Gastrocnemius medialis (tissue), 4 donors: ENCODE measurements at regions not wholly inside any gene's neighbourhood (a gene's known extent, or its start where the extent isn't known, plus 50 kb on each side); places are given as distances from the start of the nearest gene placed in this dataset.

Experiments used
- ATAC-seq, 2 donors: fragments of 150-250 bp; one replicate each; pipeline ENCODE4 v1.9.1; 2016
- DNase-seq, 2 donors: peaks; one replicate each; pipeline ENCODE4 v3.0.0-alpha.2; 2019
- H3K27ac ChIP-seq, 4 donors: fragments of 200-600 bp; sonication (generic); 1 replicate in 1 of 4; 2 replicates in 3 of 4; pipeline ENCODE4 v1.5.1; 2016 to 2018; ENCODE audit warnings: mild to moderate bottlenecking in 2 of 4, moderate library complexity in 1 of 4
- H3K27me3 ChIP-seq, 3 donors: fragments of 200-600 bp; sonication (generic) in 2 of 3; 1 replicate in 1 of 3; 2 replicates in 2 of 3; pipeline versions ENCODE4 v1.5.1 to v1.6.0; 2016 to 2019; ENCODE audit warnings: mild to moderate bottlenecking in 1 of 3, moderate library complexity in 1 of 3
- H3K36me3 ChIP-seq, 2 donors: fragments of 200-600 bp; sonication (generic) in 1 of 2; one replicate each; pipeline ENCODE4 v1.5.1; 2017 to 2018
- H3K4me1 ChIP-seq, 2 donors: fragments of 200-600 bp; sonication (generic) in 1 of 2; one replicate each; pipeline ENCODE4 v1.5.1; 2016 to 2017; ENCODE audit warnings: mild to moderate bottlenecking in 2 of 2
- H3K4me3 ChIP-seq, 4 donors: fragments of 200-600 bp; sonication (generic) in 3 of 4; 1 replicate in 1 of 4; 2 replicates in 3 of 4; pipeline ENCODE4 v1.5.1; 2016 to 2019; ENCODE audit warnings: mild to moderate bottlenecking in 2 of 4
- H3K9me3 ChIP-seq, 3 donors: fragments of 200-600 bp; sonication (generic) in 2 of 3; 1 replicate in 1 of 3; 2 replicates in 2 of 3; pipeline ENCODE4 v1.5.1; 2016 to 2019
- CTCF ChIP-seq, 5 experiments: fragments of 450-650 bp in 3 of 5; fragments of 200-600 bp in 2 of 5; sonication (generic) in 2 of 5; IDR thresholded peaks in 4 of 5; conservative IDR thresholded peaks in 1 of 5; 1 replicate in 4 of 5; 2 replicates in 1 of 5; pipeline ENCODE4 v1.5.1; 2016 to 2019; ENCODE audit warnings: antibody characterized with exemption in 5 of 5, mild to moderate bottlenecking in 3 of 5, moderate library complexity in 3 of 5
- POLR2A ChIP-seq, 2 donors: fragments of 450-650 bp; IDR thresholded peaks; one replicate each; pipeline ENCODE4 v1.6.1; 2017; ENCODE audit warnings: antibody characterized with exemption in 2 of 2, mild to moderate bottlenecking in 2 of 2, moderate library complexity in 2 of 2
- in situ Hi-C, 4 donors: fragments of 200-750 bp; cut with MboI; loops; one replicate each; pipeline versions ENCODE4 v1.15.0 to v1.8.0; 2017; ENCODE audit warnings: low sequenced_read_pairs in 4 of 4
- intact Hi-C: fragments of 100-400 bp; cut with DNase I; formaldehyde crosslinking; loops from one replicate; pipeline ENCODE4 v1.15.1; 2023; ENCODE audit warnings: low total_unique reads

- Histone ChIP-seq H3K4me1 (no peaks in the 10 kb centered on the region), H3K27me3 (no peaks in the 10 kb centered on the region), H3K27ac (no peak overlapping the region), H3K9me3 (no peaks in the 10 kb centered on the region), H3K36me3 (no peaks in the 10 kb centered on the region), H3K4me3 (no peak overlapping the region)
- ATAC-seq (no peak), DNase-seq (no peak)
- intact Hi-C loops (no loop called here), in situ Hi-C loops (loop anchor here in 1 of 4 donors (25.0 kb wide), 1 partner anchor 109 kb away; no protein-coding TSS in a partner anchor)
- TF ChIP-seq POLR2A (IDR thresholded peaks at IDR 0.05) (no peak), CTCF (IDR thresholded peaks at IDR 0.05 in 4 of 5, conservative IDR thresholded peaks at IDR 0.05 in 1 of 5) (no peak)
These were observed 567.4 kb upstream of the SOX9 start for GRCh38 chr17:71553381-71553780.

- no peak overlapping the region for H3K27ac ChIP-seq
- no peak overlapping the region for H3K4me3 ChIP-seq
- no peaks in the 10 kb centered on the region for H3K4me1 ChIP-seq
- TF ChIP-seq POLR2A (IDR thresholded peaks at IDR 0.05) (no peak), CTCF (IDR thresholded peaks at IDR 0.05 in 4 of 5, conservative IDR thresholded peaks at IDR 0.05 in 1 of 5) (no peak)
- intact Hi-C loops = no loop called here
- ATAC-seq = no peak
- H3K36me3 ChIP-seq = no peaks in the 10 kb centered on the region
- no peaks in the 10 kb centered on the region for H3K9me3 ChIP-seq
- H3K27me3 ChIP-seq = no peaks in the 10 kb centered on the region
- in situ Hi-C loops = loop anchor here in 1 of 4 donors (25.0 kb wide), 1 partner anchor 103 kb away; no protein-coding TSS in a partner anchor
- DNase-seq = no peak
These were observed 561.9 kb upstream of the SOX9 start for GRCh38 chr17:71558901-71559300.

- H3K27ac ChIP-seq = no peak overlapping the region
- H3K9me3 ChIP-seq = no peaks in the 10 kb centered on the region
- TF ChIP-seq POLR2A (IDR thresholded peaks at IDR 0.05) = no peak
- no peak for TF ChIP-seq CTCF (IDR thresholded peaks at IDR 0.05 in 4 of 5, conservative IDR thresholded peaks at IDR 0.05 in 1 of 5)
- in situ Hi-C loops (loop anchor here in 2 of 4 donors (10.0 to 25.0 kb wide), 2 partner anchors 62 to 90 kb away; no protein-coding TSS in a partner anchor), intact Hi-C loops (no loop called here)
- no peaks in the 10 kb centered on the region for H3K36me3 ChIP-seq
- DNase-seq = no peak
- H3K27me3 ChIP-seq = no peaks in the 10 kb centered on the region
- no peaks in the 10 kb centered on the region for H3K4me1 ChIP-seq
- no peak for ATAC-seq
- no peak overlapping the region for H3K4me3 ChIP-seq
These were observed 548.5 kb upstream of the SOX9 start for GRCh38 chr17:71572343-71572742.

GRCh38 chr17:71578446-71578845 lies 542.4 kb upstream of the SOX9 start:
- intact Hi-C loops = no loop called here
- H3K27ac ChIP-seq = no peak overlapping the region
- ATAC-seq (no peak), DNase-seq (no peak)
- H3K36me3 ChIP-seq = no peaks in the 10 kb centered on the region
- H3K4me1 ChIP-seq = no peaks in the 10 kb centered on the region
- H3K9me3 ChIP-seq = no peaks in the 10 kb centered on the region
- in situ Hi-C loops = loop anchor here in 1 of 4 donors (10.0 kb wide), 1 partner anchor 56 kb away; no protein-coding TSS in a partner anchor
- no peak overlapping the region for H3K4me3 ChIP-seq
- TF ChIP-seq POLR2A (IDR thresholded peaks at IDR 0.05) (no peak), CTCF (IDR thresholded peaks at IDR 0.05 in 4 of 5, conservative IDR thresholded peaks at IDR 0.05 in 1 of 5) (no peak)
- H3K27me3 ChIP-seq = no peaks in the 10 kb centered on the region

- ATAC-seq (no peak), DNase-seq (no peak)
- intact Hi-C loops (no loop called here), in situ Hi-C loops (loop anchor here in 1 of 4 donors (10.0 kb wide), 1 partner anchor 65 kb away; no protein-coding TSS in a partner anchor)
- H3K9me3 ChIP-seq = no peaks in the 10 kb centered on the region
- TF ChIP-seq CTCF (IDR thresholded peaks at IDR 0.05 in 4 of 5, conservative IDR thresholded peaks at IDR 0.05 in 1 of 5) = no peak
- TF ChIP-seq POLR2A (IDR thresholded peaks at IDR 0.05) = no peak
- no peak overlapping the region for H3K4me3 ChIP-seq
- H3K36me3 ChIP-seq = no peaks in the 10 kb centered on the region
- no peaks in the 10 kb centered on the region for H3K4me1 ChIP-seq
- no peaks in the 10 kb centered on the region for H3K27me3 ChIP-seq
- H3K27ac ChIP-seq = no peak overlapping the region
These were observed 540.6 kb upstream of the SOX9 start for GRCh38 chr17:71580220-71580619.
